ENCODE measurements at regions not wholly inside any gene's neighbourhood (a gene's known extent, or its start where the extent isn't known, plus 50 kb on each side); places are given as distances from the start of the nearest gene placed in this dataset.
A peak's percentile ranks its signal among the peaks of the same experiment; 100 is the strongest.
"Not testable (repeated sequence)": the region's sequence is repeated elsewhere in the genome, so short reads cannot be mapped to it uniquely, and the experiment has no call there.

DNA sequence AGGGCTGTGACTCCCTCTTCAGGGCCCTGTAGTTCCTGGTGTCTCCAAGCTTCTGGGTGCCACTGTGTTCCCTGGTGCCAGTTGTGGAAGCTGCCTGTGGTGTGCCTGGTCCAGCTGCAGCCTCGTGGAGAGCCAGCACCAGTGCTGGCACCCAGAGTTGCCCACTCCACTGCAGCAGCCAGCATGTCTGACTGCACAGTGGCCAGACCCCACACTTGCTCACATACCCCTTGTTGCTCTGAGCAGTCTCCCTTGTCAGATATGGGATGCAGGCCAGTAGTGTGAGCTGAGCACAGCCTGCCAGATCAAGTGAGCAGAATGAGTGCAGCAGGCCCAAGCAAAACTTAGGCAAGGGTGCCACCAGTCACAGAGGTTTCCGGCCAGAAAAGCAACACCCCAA is 108.6 kb downstream of the ZMAT1 start:
- DNase-seq (ENCODE audit: low read depth in 2 of 2), result no peak

DNA sequence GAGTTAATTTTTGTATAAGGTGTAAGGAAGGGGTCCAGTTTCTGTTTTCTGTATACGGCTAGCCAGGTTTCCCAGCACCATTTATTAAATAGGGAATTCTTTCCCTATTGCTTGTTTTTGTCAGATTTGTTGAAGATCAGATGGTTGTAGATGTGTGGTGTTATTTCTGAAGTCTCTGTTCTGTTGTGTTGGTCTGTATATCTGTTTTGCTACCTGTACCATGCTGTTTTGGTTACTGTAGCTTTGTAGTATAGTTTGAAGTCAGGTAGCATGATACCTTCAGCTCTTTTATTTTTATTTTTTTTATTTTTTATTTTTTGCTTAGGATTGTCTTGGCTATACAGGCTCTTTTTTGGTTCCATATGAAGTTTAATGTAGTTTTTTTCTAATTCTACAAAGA is 114.1 kb downstream of the ZMAT1 start:
- DNase-seq (ENCODE audit: low read depth in 2 of 2), result not testable (repeated sequence)

DNA sequence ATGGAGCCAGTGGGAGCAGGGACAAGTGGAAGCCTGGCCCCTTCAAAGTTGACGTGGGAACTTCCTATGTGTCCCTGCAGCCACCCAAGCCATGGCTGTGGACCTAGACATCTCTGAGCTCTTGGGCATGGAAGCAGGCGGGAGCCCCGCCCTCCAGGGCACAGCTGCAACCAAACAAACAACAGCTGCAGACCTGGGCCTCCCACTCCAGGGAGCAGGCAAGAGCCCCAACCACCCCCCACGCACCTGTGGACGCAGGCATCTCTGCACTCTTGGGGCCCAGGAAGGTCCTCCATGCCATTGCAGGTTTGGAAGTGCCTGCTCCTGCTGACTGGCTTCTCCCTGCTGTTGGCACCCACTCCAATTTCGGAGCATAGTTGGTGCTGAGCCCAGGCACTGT is 118.6 kb downstream of the ZMAT1 start:
- no peak for DNase-seq (ENCODE audit: low read depth in 2 of 2)

DNA sequence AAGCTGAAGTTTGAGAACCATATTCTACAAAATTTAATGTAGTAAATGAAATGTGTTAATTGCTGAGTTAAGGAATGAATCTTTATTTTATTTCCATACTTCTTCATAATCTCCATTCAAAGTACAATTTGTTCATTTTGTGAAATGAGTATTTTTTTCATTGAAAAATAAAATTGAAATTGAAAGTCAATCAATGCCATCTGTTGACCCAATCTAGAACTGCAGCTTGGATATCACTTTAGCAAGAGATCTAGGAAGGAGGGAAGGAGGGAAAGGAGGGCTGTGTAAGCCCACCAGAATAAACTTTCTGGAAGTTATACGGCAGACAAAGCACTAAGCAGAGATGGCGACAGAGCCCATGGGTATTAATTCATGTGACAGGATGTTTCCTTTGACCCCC is 128.4 kb downstream of the ZMAT1 start:
- peak in 1 of 2 donors; percentile 21 for DNase-seq (ENCODE audit: low read depth in 2 of 2)

DNA sequence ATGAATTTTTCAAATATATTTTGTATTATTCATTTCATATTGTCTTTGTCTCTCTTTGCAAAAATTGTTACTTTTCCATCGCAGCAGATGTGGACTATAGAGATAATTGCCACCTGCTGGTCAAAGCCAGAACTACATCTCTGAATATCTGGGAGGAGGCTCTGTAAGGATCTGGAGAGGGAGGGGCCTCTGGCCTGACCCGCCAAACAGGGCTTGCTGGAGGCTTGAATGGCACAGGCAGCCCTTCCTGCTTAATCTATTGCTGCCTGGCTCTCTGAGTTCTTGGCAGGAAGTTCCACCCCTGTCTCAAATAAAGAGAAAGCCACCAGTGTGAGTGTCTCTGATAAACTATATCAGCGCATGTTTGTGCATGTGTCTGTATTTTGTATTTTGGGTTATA is 132.4 kb downstream of the ZMAT1 start:
- peak; percentile 75 to 88 for DNase-seq (ENCODE audit: low read depth in 2 of 2)

- peak in 1 of 2 donors; percentile 0 for DNase-seq (ENCODE audit: low read depth in 2 of 2)
Measured at GRCh38 chrX:101787934-101788333, 128.3 kb upstream of the ARMCX2 start.

GRCh38 chrX:101785142-101785541 is 125.5 kb upstream of the ARMCX2 start:
- peak in 1 of 2 donors; percentile 2 for DNase-seq (ENCODE audit: low read depth in 2 of 2)

DNA sequence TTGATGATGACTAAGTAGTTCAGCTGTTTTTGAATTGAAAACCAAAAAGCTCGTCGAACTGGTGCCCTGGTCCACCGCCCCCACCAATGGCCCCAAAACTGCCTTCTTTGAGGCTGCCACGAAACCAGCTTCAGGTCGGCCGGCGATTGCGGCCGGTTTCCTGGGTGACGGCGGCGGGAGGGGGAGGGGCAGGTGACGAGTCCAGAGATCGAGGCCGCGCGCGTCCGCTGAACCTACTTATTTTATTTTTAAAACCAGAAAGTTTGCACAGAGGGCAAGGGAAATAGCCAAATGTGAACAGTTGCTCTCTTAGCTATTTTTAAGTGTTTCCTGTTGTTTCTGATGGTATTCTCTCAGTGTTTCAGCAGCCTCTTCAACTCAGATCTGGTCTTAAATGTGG is 120.8 kb upstream of the ARMCX2 start:
- DNase-seq (ENCODE audit: low read depth in 2 of 2), result not testable (repeated sequence)

DNA sequence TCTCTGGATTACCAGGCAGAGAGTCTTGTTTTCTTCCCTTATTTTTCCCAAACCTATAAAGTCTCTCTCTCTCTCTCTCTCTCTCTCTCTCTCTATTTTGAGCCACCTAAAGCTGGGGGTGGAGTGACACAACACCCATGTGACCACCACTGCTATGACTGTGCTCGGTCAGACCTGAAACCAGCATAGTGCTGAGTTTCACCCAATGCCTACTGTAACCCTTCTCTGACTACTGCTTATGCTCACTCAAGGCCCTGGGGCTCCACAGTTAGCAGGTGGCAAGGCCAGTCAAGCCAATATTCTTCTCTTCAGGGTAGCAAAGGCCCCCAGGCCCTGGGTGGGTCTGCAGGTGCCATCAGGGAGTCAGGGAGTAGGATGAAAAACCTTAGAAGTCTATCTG is 114.7 kb upstream of the ARMCX2 start:
- no peak for DNase-seq (ENCODE audit: low read depth in 2 of 2)

DNA sequence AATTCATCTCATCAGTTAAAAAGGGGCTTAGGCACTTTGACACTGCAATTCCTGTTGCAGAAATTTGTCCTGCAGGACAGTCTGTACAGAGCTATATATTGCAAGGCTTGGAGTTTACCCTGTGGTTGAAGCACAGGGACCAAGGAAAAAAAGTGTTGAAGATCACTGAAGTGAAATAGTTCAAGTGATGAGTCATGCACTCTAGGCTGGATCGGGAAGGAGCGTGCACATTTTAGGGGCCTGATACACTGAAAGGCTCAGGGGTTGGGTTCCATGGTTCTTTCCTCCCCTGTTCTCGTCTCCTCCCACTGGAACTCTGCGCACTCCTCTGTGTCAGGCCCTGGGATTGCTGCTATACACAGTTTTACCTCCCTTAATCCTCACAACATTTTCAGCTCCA is 104.9 kb upstream of the ARMCX2 start:
- DNase-seq (ENCODE audit: low read depth in 2 of 2), result no peak

DNA sequence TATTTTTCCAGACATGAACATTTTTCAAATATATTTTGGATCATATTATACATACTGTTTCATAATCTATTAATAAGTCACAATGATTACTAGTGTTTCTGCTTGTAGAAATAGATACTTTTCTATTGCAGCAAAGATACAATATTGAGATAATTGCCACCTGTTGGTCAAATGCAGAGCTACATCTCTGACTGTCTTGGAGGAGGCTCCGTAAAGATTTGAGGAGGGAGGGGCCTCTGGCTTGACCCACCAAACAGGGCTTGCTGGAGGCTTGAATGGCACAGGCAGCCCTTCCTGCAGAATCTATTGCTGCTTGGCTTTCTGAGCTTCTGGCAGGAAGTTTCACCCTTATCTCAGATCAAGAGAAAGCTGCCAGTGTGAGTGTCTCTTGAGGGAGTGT is 99.3 kb upstream of the ARMCX2 start:
- DNase-seq (ENCODE audit: low read depth in 2 of 2), result peak; percentile 14 to 58

DNA sequence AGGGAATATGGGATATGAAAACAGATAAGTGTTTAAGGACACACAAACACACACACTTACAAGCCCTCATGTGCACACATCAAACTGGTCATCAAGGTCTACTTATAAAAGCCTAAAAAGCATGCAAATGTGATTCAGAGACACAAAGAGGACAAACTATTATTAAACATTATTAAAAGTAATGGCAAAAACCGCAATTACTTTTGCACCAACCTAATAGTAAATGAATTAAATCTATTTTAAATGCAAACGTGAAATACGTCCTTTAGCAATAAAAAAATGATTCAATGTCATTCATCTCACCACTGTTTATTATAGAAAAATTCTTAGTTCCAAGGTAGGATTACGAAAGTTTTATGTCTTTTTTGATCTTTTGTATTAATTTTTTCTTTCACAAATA is 91.1 kb upstream of the ARMCX2 start:
- DNase-seq (ENCODE audit: low read depth in 2 of 2), result no peak

GRCh38 chrX:101749436-101749835 is 89.8 kb upstream of the ARMCX2 start:
- DNase-seq (ENCODE audit: low read depth in 2 of 2), result peak; percentile 27 to 42

GRCh38 chrX:101745046-101745445 is 85.4 kb upstream of the ARMCX2 start:
- DNase-seq (ENCODE audit: low read depth in 2 of 2), result peak; percentile 7 to 32

- no peak for DNase-seq (ENCODE audit: low read depth in 2 of 2)
Measured at GRCh38 chrX:101744085-101744484, 84.4 kb upstream of the ARMCX2 start.

- DNase-seq (ENCODE audit: low read depth in 2 of 2), result no peak
Measured at GRCh38 chrX:101740642-101741041, 81.0 kb upstream of the ARMCX2 start.

GRCh38 chrX:101738867-101739266 is 79.2 kb upstream of the ARMCX2 start:
- not testable (repeated sequence) for DNase-seq (ENCODE audit: low read depth in 2 of 2)

DNA sequence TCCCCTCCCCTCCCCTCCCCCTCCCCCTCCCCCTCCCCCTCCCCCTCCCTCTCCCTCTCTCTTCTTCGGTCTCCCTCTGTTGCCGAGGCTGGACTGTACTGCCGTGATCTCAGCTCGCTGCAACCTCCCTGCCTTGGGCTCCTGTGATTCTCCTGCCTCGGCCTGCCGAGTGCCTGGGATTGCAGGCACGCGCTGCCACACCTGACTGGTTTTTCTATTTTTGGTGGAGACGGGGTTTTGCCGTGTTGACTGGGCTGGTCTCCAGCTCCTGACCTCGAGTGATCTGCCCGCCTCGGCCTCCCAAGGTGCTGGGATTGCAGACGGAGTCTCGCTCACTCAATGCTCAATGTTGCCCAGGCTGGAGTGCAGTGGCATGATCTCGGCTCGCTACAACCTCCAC is 78.8 kb upstream of the ARMCX2 start:
- not testable (repeated sequence) for DNase-seq (ENCODE audit: low read depth in 2 of 2)

DNA sequence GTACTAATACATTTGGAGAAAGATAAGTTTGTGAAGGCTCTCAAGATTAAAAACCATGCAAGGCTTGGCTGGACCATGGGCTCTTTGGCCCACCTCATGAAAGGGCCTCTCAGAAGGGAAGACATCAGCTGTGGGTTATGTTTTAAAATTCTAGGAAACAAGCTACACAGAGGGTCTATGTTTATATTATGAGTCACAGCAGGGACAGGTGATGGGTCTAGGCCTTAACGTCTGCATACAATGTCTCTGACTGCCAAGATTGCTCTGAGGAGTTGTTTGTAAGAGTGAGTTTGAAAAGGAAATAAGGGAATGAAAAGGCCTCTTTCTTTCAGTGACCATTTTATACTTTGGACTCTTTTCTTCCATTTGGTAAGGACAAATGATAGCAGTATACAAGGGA is 77.0 kb upstream of the ARMCX2 start:
- peak in 1 of 2 donors; percentile 1 for DNase-seq (ENCODE audit: low read depth in 2 of 2)

DNA sequence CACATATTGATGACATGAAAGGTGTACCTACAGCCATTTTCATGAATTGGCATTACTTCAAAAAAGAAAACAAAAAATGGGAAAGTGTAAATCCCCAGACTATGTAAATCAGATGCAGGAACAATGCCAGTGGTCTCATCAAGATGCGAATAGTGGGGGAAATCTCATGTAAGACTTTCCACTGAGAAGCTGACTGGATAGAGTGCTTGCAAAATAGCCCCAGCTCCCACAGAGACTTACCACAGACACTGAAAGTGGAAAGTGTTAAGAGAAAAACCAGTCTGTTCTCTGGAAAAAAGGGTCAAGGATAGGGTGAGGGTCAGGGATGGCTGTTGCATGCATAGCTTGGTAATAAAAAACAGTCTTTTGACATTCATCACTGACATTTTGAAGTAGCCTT is 73.2 kb upstream of the ARMCX2 start:
- no peak for DNase-seq (ENCODE audit: low read depth in 2 of 2)

DNA sequence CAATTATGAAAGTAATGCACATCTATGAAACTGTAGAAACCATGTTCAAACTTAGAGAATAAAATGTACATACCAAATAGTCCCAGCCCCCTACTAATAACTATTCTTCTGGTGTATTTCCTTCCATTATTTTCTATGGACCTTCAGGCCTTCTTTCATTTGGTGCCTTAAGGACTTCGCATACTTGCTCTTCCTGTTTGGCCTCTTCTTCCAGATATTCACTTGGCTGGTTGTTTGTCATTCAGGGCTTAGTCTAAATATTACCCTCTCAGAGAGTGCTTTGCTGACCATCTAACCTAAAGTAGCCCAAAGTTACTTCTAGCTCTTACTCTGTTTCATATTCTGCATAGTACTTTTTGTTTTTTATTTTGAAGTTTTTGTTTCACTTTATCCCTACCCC is 70.3 kb upstream of the ARMCX2 start:
- DNase-seq (ENCODE audit: low read depth in 2 of 2), result no peak
